ENCODE measurements at regions not wholly inside any gene's neighbourhood (a gene's known extent, or its start where the extent isn't known, plus 50 kb on each side); places are given as distances from the start of the nearest gene placed in this dataset.

GRCh38 chr12:11946161-11946560 is 124.6 kb upstream of the BCL2L14 start:
- Histone ChIP-seq H3K27me3 (ENCODE audit: control insufficient read depth, insufficient read depth, low read length) (no peaks in the 10 kb centered on the region), H3K36me3 (ENCODE audit: control insufficient read depth, insufficient read depth, low read length) (no peaks in the 10 kb centered on the region), H3K27ac (ENCODE audit: low read depth, low read length) (no peak overlapping the region), H3K4me3 (ENCODE audit: low read length) (no peak overlapping the region), H3K4me1 (ENCODE audit: control insufficient read depth, insufficient read depth, low read length) (no peaks in the 10 kb centered on the region), H3K9ac (ENCODE audit: low read length) (no peak overlapping the region)

- no peaks in the 10 kb centered on the region for H3K4me1 ChIP-seq (ENCODE audit: control insufficient read depth, insufficient read depth, low read length)
- H3K27ac ChIP-seq (ENCODE audit: low read depth, low read length): no peak overlapping the region
- H3K36me3 ChIP-seq (ENCODE audit: control insufficient read depth, insufficient read depth, low read length): no peaks in the 10 kb centered on the region
- no peak overlapping the region for H3K4me3 ChIP-seq (ENCODE audit: low read length)
- no peaks in the 10 kb centered on the region for H3K27me3 ChIP-seq (ENCODE audit: control insufficient read depth, insufficient read depth, low read length)
- no peak overlapping the region for H3K9ac ChIP-seq (ENCODE audit: low read length)
Observed at GRCh38 chr12:11947213-11947612, 123.5 kb upstream of the BCL2L14 start.

DNA sequence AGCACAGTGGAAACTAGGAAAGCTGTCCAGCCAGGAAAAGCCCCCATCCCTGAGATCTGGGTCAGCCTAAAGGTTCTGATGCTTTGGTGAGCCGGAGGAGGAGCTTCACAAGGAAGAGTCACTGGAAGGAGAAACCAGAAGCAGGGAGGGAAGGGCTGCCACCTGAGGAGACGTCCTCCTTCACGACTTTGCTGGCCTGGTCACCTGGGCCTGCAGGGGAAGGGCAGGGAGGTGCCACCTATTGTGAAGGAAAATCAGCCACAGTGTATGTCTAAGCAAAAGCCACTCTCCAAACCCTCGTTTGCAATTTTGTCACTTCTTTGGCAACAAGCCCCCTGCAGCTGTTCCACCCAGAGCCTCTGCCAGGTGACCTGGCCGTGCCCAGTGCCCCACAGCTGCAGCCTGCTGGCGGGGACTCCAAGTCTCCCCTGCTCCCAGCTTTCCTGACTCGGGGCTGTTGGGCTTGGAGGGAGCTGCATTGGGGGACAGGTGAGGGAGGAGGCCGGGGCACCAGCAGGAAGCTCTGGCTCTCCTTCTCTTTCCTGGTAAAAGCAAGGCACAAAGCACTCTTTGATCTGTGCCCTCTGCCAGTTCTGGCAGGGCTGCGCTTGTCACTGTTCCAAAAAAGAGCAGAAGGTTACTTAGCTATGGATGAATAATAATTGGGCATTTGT is 120.9 kb upstream of the BCL2L14 start:
- Histone ChIP-seq H3K9ac (ENCODE audit: low read length) (no peak overlapping the region), H3K27me3 (ENCODE audit: control insufficient read depth, insufficient read depth, low read length) (no peaks in the 10 kb centered on the region), H3K4me1 (ENCODE audit: control insufficient read depth, insufficient read depth, low read length) (no peaks in the 10 kb centered on the region), H3K4me3 (ENCODE audit: low read length) (no peak overlapping the region), H3K36me3 (ENCODE audit: control insufficient read depth, insufficient read depth, low read length) (no peaks in the 10 kb centered on the region), H3K27ac (ENCODE audit: low read depth, low read length) (no peak overlapping the region)

- Histone ChIP-seq H3K4me1 (ENCODE audit: control insufficient read depth, insufficient read depth, low read length) (no peaks in the 10 kb centered on the region), H3K27me3 (ENCODE audit: control insufficient read depth, insufficient read depth, low read length) (no peaks in the 10 kb centered on the region), H3K36me3 (ENCODE audit: control insufficient read depth, insufficient read depth, low read length) (no peaks in the 10 kb centered on the region), H3K9ac (ENCODE audit: low read length) (no peak overlapping the region), H3K27ac (ENCODE audit: low read depth, low read length) (no peak overlapping the region), H3K4me3 (ENCODE audit: low read length) (no peak overlapping the region)
Observed at GRCh38 chr12:11951209-11951608, 119.5 kb upstream of the BCL2L14 start.

DNA sequence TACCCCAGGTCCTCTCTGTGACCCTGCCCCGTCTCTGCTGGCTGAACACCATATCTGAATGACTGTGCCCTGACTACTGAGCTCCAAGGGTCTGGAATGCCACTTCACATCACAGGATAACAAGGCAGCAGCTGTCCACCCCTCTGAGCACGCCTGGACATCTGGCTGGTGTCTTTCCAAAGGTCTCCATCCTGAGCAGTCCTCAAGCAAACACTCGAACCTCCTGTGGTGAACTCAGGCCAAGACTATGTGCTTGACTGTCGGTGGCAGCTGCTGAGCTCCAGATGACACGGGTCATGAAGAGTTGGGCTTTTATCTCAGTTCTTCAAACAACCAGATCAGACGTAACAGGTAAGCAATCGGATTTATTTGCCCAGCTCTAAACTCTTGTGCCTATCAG is 117.2 kb upstream of the BCL2L14 start:
- Histone ChIP-seq H3K4me1 (ENCODE audit: control insufficient read depth, insufficient read depth, low read length) (no peaks in the 10 kb centered on the region), H3K36me3 (ENCODE audit: control insufficient read depth, insufficient read depth, low read length) (no peaks in the 10 kb centered on the region), H3K27ac (ENCODE audit: low read depth, low read length) (no peak overlapping the region), H3K9ac (ENCODE audit: low read length) (no peak overlapping the region), H3K27me3 (ENCODE audit: control insufficient read depth, insufficient read depth, low read length) (no peaks in the 10 kb centered on the region), H3K4me3 (ENCODE audit: low read length) (no peak overlapping the region)

DNA sequence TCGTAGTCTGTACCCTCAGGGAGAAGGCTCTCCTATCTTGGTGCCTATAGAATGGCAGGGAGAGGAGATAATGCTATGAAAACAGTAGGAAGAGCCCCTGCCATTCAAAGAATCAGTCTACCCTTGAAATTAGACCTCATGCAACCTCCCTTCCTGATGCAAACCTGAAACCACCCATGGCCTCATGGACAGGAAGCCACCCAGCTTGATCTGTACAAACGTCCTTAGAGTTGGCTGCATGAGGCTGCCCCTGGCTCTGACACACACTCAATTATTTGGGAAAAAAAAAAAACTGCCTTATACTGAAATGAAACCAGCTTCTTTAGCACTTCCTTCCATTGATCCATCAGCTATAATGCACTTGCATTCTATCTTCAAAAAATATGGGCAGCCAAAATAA is 116.6 kb upstream of the BCL2L14 start:
- H3K27ac ChIP-seq (ENCODE audit: low read depth, low read length): no peak overlapping the region
- H3K36me3 ChIP-seq (ENCODE audit: control insufficient read depth, insufficient read depth, low read length): no peaks in the 10 kb centered on the region
- no peak overlapping the region for H3K9ac ChIP-seq (ENCODE audit: low read length)
- no peaks in the 10 kb centered on the region for H3K4me1 ChIP-seq (ENCODE audit: control insufficient read depth, insufficient read depth, low read length)
- H3K4me3 ChIP-seq (ENCODE audit: low read length): no peak overlapping the region
- no peaks in the 10 kb centered on the region for H3K27me3 ChIP-seq (ENCODE audit: control insufficient read depth, insufficient read depth, low read length)

DNA sequence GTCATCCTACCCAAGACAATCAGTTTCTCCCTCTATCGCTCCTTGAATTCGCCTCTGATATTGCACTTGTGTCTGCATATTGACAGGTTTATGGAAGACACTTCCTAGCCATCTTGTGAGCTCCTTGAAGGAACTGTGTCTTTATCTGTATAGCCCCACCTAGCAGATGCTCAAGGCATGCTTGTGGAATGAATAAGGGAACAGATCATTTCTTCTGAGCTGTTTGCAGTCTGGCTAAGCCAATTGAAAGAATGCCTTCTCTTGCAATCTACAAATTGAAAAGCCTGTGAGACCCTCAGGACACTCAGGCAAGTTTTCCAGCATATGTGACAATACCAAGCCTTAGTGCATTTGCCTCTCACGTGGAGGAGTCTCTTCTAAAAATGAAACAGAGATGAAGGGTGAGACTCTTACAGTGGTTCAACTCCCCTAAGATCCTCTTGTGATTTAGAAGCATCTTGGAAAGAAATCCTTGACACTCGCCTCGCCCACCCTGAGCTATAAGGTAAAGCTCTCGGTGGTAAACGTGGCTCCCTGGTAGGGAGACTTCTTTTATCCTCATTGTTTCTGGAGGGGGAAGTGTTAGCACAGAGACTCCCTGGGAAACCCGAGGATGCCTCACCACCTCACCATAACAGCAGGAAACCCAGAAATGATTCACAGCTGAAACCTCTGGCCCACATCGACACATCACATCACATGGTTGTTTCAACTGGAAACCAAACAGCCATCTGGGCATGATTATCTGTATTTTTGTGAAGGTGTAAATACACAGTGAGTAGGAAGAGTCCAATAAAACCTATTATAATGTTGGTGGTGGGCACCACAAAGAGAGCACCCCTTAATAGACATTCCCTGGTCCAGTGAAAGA is 112.3 kb upstream of the BCL2L14 start:
- no peaks in the 10 kb centered on the region for H3K27me3 ChIP-seq (ENCODE audit: control insufficient read depth, insufficient read depth, low read length)
- H3K4me3 ChIP-seq (ENCODE audit: low read length): no peak overlapping the region
- no peak overlapping the region for H3K27ac ChIP-seq (ENCODE audit: low read depth, low read length)
- H3K36me3 ChIP-seq (ENCODE audit: control insufficient read depth, insufficient read depth, low read length): no peaks in the 10 kb centered on the region
- H3K4me1 ChIP-seq (ENCODE audit: control insufficient read depth, insufficient read depth, low read length): no peaks in the 10 kb centered on the region
- no peak overlapping the region for H3K9ac ChIP-seq (ENCODE audit: low read length)

DNA sequence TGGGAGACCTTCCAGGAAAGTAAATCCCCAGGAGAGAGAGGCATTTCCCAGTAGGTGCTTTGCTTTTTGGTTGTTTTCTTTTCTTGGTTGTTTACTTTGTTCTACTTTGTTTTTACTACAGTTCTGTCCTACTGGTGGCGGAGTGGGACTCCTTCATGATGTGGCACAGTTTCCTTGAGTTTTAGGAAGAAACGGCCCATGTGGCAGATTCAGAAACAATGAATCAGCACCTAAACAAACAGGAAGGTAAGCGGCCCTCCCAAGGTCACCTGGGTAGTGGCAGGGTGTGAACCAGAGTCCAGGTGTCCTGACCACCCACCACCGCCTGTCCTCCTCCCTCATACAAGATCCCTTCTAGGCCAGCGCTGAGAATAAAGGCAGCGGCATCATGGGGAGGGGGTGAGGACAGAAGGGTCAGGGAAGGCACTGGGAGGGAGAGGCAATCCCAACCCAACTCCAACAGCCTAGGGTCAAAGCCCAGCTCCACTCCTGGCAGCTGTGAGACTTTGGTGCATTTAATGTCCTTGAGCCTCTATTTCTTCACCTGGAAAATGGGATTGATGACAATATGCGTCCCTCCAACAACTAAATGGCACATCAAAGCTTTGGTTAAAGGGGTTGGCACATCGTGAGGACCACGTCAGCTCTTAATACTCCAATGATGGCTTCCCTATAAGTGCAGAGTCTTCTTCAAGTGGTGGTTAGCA is 111.5 kb upstream of the BCL2L14 start:
- Histone ChIP-seq H3K36me3 (ENCODE audit: control insufficient read depth, insufficient read depth, low read length) (no peaks in the 10 kb centered on the region), H3K27ac (ENCODE audit: low read depth, low read length) (no peak overlapping the region), H3K9ac (ENCODE audit: low read length) (no peak overlapping the region), H3K27me3 (ENCODE audit: control insufficient read depth, insufficient read depth, low read length) (no peaks in the 10 kb centered on the region), H3K4me3 (ENCODE audit: low read length) (no peak overlapping the region), H3K4me1 (ENCODE audit: control insufficient read depth, insufficient read depth, low read length) (no peaks in the 10 kb centered on the region)

DNA sequence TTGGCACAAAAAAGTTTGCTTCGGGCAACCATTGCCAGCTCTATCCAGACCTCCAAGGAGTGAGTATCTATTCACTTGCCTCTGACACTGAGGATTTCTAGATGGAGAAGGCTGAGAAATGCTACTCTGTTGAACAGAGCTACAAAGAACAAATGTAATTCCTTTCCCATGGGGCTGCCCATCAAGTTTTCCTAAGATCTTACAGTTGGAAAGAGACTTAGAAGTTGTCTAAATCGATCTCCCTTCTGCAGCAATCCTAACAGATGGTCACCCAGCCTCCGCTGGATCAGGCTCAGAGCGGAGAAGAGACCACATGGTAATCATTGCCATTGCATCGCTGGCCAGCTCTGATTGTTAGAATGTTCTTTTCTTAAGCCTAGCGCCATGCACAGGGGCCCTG is 110.1 kb upstream of the BCL2L14 start:
- H3K4me1 ChIP-seq (ENCODE audit: control insufficient read depth, insufficient read depth, low read length): no peaks in the 10 kb centered on the region
- H3K27ac ChIP-seq (ENCODE audit: low read depth, low read length): no peak overlapping the region
- no peaks in the 10 kb centered on the region for H3K27me3 ChIP-seq (ENCODE audit: control insufficient read depth, insufficient read depth, low read length)
- no peak overlapping the region for H3K4me3 ChIP-seq (ENCODE audit: low read length)
- H3K9ac ChIP-seq (ENCODE audit: low read length): no peak overlapping the region
- no peaks in the 10 kb centered on the region for H3K36me3 ChIP-seq (ENCODE audit: control insufficient read depth, insufficient read depth, low read length)

GRCh38 chr12:11961686-11962085 is 109.1 kb upstream of the BCL2L14 start:
- H3K27me3 ChIP-seq (ENCODE audit: control insufficient read depth, insufficient read depth, low read length): no peaks in the 10 kb centered on the region
- no peak overlapping the region for H3K4me3 ChIP-seq (ENCODE audit: low read length)
- no peak overlapping the region for H3K9ac ChIP-seq (ENCODE audit: low read length)
- no peaks in the 10 kb centered on the region for H3K36me3 ChIP-seq (ENCODE audit: control insufficient read depth, insufficient read depth, low read length)
- H3K4me1 ChIP-seq (ENCODE audit: control insufficient read depth, insufficient read depth, low read length): no peaks in the 10 kb centered on the region
- H3K27ac ChIP-seq (ENCODE audit: low read depth, low read length): no peak overlapping the region

DNA sequence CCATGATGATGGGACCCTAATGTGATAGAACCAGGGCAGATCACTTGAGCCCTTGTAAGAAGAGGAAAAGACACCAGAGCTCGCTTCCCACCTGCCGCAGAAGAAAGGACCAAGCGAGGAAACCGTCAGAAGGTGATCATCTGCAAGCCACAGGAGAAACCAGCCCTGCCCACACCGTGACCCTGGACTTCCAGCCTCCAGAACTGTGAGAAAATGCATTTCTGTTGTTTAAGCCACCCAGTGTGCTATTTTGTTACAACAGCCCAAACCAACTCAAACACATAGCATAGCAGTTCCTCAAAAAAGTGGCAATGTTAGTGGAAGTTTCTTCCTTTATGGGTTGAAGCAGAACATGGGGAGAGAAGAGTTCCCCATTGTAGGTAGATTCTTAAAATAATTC is 107.9 kb upstream of the BCL2L14 start:
- H3K4me1 ChIP-seq (ENCODE audit: control insufficient read depth, insufficient read depth, low read length): no peaks in the 10 kb centered on the region
- H3K36me3 ChIP-seq (ENCODE audit: control insufficient read depth, insufficient read depth, low read length): no peaks in the 10 kb centered on the region
- no peak overlapping the region for H3K27ac ChIP-seq (ENCODE audit: low read depth, low read length)
- H3K9ac ChIP-seq (ENCODE audit: low read length): no peak overlapping the region
- no peaks in the 10 kb centered on the region for H3K27me3 ChIP-seq (ENCODE audit: control insufficient read depth, insufficient read depth, low read length)
- no peak overlapping the region for H3K4me3 ChIP-seq (ENCODE audit: low read length)

- H3K27me3 ChIP-seq (ENCODE audit: control insufficient read depth, insufficient read depth, low read length): no peaks in the 10 kb centered on the region
- no peak overlapping the region for H3K27ac ChIP-seq (ENCODE audit: low read depth, low read length)
- H3K9ac ChIP-seq (ENCODE audit: low read length): no peak overlapping the region
- H3K4me3 ChIP-seq (ENCODE audit: low read length): no peak overlapping the region
- H3K4me1 ChIP-seq (ENCODE audit: control insufficient read depth, insufficient read depth, low read length): no peaks in the 10 kb centered on the region
- no peaks in the 10 kb centered on the region for H3K36me3 ChIP-seq (ENCODE audit: control insufficient read depth, insufficient read depth, low read length)
Observed at GRCh38 chr12:11963841-11964471, 106.8 kb upstream of the BCL2L14 start.

All from rectal smooth muscle tissue (tissue), 1 donor.